MM.1S (cell line): ENCODE measurements at regions not wholly inside any gene's neighbourhood (a gene's known extent, or its start where the extent isn't known, plus 50 kb on each side); places are given as distances from the start of the nearest gene placed in this dataset.

Source experiments
- CTCF ChIP-seq: fragments of 300-600 bp; sonication (generic); IDR thresholded peaks from 2 replicates; pipeline ENCODE4 v1.5.1; 2016; ENCODE audit warnings: antibody characterized with exemption, low read length, mixed read lengths
- EZH2phosphoT487 ChIP-seq: fragments of 300-600 bp; sonication (generic); IDR thresholded peaks from 2 replicates; pipeline ENCODE4 v1.6.1; 2018; ENCODE audit warnings: antibody characterized with exemption, low read length

GRCh38 chr17:27376637-27377547 lies 79.4 kb upstream of the KSR1 start:
- no peak for TF ChIP-seq CTCF
- TF ChIP-seq EZH2phosphoT487, result no peak
